Transverse colon (tissue), 4 donors: ENCODE measurements at regions not wholly inside any gene's neighbourhood (a gene's known extent, or its start where the extent isn't known, plus 50 kb on each side); places are given as distances from the start of the nearest gene placed in this dataset.

Source experiments
- DNase-seq: peaks from one replicate; pipeline ENCODE4 v3.0.0-alpha.2; 2019
- H3K27ac ChIP-seq, 4 donors: fragments of 200-600 bp; sonication (generic); 2 replicates each; pipeline ENCODE4 v1.5.1; 2016 to 2018; ENCODE audit warnings: inconsistent platforms in 4 of 4
- H3K27me3 ChIP-seq: fragments of 200-600 bp; sonication (generic); 2 replicates; pipeline ENCODE4 v1.5.1; 2017; ENCODE audit warnings: inconsistent platforms
- H3K36me3 ChIP-seq, 4 donors: fragments of 200-600 bp; sonication (generic); 2 replicates each; pipeline ENCODE4 v1.5.1; 2017 to 2019; ENCODE audit warnings: inconsistent platforms in 4 of 4
- H3K4me1 ChIP-seq, 4 donors: fragments of 200-600 bp; sonication (generic); 2 replicates each; pipeline ENCODE4 v1.5.1; 2017 to 2020; ENCODE audit warnings: inconsistent platforms in 4 of 4
- H3K4me3 ChIP-seq, 4 donors: fragments of 200-600 bp; sonication (generic); 1 replicate in 1 of 4; 2 replicates in 3 of 4; pipeline versions ENCODE4 v1.5.1 to v1.6.1; 2017 to 2019; ENCODE audit warnings: inconsistent platforms in 4 of 4
- H3K9me3 ChIP-seq, 2 donors: fragments of 200-600 bp; sonication (generic); 2 replicates each; pipeline ENCODE4 v1.5.1; 2017 to 2019; ENCODE audit warnings: inconsistent platforms in 2 of 2
- EP300 ChIP-seq: sonication (generic); formaldehyde crosslinking; IDR thresholded peaks from one replicate; pipeline ENCODE4 v1.6.1; 2017; ENCODE audit warnings: antibody characterized with exemption, low read depth
- POLR2A ChIP-seq: fragments of 450-650 bp; IDR thresholded peaks from one replicate; pipeline ENCODE4 v1.6.1; 2016; ENCODE audit warnings: antibody characterized with exemption, mild to moderate bottlenecking, moderate library complexity
- POLR2AphosphoS5 ChIP-seq, 3 donors: sonication (generic); formaldehyde crosslinking; IDR thresholded peaks; one replicate each; pipeline ENCODE4 v1.6.1; 2016; ENCODE audit warnings: antibody characterized with exemption in 3 of 3
- WGBS, 2 donors: methylation state at CpG; one replicate each; pipeline ENCODE4 v1.1.5; 2018; ENCODE audit warnings: low coverage in 1 of 2; 5-methylcytosine and 5-hydroxymethylcytosine counted together
- in situ Hi-C, 4 donors: fragments of 200-750 bp; cut with MboI; loops; one replicate each; pipeline versions ENCODE4 v1.15.0 to v1.15.1; 2017; ENCODE audit warnings: low sequenced_read_pairs in 3 of 4, low pct_ligation_motif_present in 1 of 4, low pct_unique_long_range_greater_than_20kb in 1 of 4
- intact Hi-C: fragments of 100-400 bp; cut with DNase I; formaldehyde crosslinking; loops from one replicate; pipeline ENCODE4 v1.15.1; 2023; ENCODE audit warnings: low total_unique reads
- TF ChIP-seq, protein P1 (sequence below), 5 experiments: fragments of 200-600 bp in 3 of 5; fragments of 450-650 bp in 2 of 5; sonication (generic) in 3 of 5; IDR thresholded peaks; 1 replicate in 2 of 5; 2 replicates in 3 of 5; pipeline ENCODE4 v1.5.1; 2016 to 2017; ENCODE audit warnings: antibody characterized with exemption in 5 of 5, inconsistent platforms in 3 of 5, mild to moderate bottlenecking in 2 of 5, moderate library complexity in 1 of 5

DNA sequence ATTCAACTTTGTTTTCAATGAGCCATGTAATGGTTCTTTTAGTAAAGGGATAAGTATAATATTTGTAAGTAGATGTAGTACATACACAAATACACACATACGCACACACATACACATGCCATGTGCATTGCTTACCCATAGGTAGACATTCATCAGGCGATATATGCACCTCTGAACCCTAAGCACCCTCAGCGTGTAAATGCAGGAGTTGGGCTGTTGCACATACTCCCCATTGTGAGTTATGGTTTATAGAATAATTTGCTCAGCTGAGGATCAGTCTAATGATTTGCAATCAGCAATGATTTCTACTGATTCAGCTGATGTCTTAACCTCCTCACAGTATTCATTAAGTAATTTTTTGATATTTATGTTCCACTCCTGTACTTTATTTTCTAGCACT, 217.6 kb upstream of the ETAA1 start:
- in situ Hi-C loops (no loop called here), intact Hi-C loops (no loop called here)
- Histone ChIP-seq H3K36me3 (no peaks in the 10 kb centered on the region), H3K9me3 (no peaks in the 10 kb centered on the region), H3K27ac (no peak overlapping the region), H3K27me3 (no peaks in the 10 kb centered on the region), H3K4me1 (no peaks in the 10 kb centered on the region), H3K4me3 (no peak overlapping the region)
- TF ChIP-seq, protein P1, sequence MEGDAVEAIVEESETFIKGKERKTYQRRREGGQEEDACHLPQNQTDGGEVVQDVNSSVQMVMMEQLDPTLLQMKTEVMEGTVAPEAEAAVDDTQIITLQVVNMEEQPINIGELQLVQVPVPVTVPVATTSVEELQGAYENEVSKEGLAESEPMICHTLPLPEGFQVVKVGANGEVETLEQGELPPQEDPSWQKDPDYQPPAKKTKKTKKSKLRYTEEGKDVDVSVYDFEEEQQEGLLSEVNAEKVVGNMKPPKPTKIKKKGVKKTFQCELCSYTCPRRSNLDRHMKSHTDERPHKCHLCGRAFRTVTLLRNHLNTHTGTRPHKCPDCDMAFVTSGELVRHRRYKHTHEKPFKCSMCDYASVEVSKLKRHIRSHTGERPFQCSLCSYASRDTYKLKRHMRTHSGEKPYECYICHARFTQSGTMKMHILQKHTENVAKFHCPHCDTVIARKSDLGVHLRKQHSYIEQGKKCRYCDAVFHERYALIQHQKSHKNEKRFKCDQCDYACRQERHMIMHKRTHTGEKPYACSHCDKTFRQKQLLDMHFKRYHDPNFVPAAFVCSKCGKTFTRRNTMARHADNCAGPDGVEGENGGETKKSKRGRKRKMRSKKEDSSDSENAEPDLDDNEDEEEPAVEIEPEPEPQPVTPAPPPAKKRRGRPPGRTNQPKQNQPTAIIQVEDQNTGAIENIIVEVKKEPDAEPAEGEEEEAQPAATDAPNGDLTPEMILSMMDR (IDR thresholded peaks at IDR 0.05), result no peak
- TF ChIP-seq POLR2A (no peak), EP300 (no peak), POLR2AphosphoS5 (IDR thresholded peaks at IDR 0.05) (no peak)
- WGBS, 2 donors, result 79 to 100% methylated on average over 3 of the region's 3 CpGs
- DNase-seq, result no peak

DNA sequence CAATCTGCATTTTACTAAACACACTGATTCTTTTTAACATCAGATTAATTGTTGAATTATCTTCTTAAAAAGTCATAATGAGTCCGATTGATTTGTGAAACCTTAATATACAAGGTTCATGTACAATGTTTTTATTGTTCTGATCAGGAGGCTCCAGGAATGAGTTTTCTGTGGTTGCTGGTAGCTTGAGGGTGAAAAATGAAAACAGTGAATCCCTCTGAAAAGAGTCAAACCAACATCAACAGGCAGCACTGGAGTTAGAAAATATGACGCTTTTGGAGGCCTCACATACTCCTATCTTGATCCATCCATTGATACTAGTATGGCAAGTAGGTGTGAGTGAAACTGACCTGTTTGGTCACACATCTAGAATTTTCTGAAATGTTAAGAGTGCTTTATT, 216.3 kb upstream of the ETAA1 start:
- intact Hi-C loops, result no loop called here
- H3K27ac ChIP-seq, result no peak overlapping the region
- DNase-seq, result no peak
- in situ Hi-C loops, result no loop called here
- WGBS, 2 donors, result 68% methylated on average over 2 of the region's 2 CpGs
- no peaks in the 10 kb centered on the region for H3K36me3 ChIP-seq
- H3K27me3 ChIP-seq, result no peaks in the 10 kb centered on the region
- no peaks in the 10 kb centered on the region for H3K9me3 ChIP-seq
- no peak for TF ChIP-seq POLR2A
- no peak for TF ChIP-seq POLR2AphosphoS5 (IDR thresholded peaks at IDR 0.05)
- TF ChIP-seq, protein P1 (IDR thresholded peaks at IDR 0.05), result no peak
- TF ChIP-seq EP300, result no peak
- H3K4me3 ChIP-seq, result no peak overlapping the region
- no peaks in the 10 kb centered on the region for H3K4me1 ChIP-seq

DNA sequence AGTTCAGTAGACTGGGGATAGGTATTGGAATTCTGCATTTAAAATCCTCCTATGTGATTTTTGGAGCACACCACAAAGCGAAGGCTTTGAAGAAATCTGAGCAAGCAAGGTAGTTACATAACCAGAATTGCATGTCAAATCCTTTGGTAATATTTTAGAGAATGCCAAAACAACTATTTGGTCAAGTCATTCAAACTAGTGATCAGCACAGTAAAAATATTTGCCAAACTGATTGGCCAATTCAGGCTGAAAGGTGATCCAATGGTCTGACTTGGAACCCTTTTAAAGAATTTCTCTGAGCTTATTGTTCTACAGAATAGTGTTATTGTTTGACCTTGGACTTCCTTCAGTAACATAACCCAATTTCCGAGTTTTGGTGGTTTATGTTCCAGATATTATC, 214.2 kb upstream of the ETAA1 start:
- H3K4me3 ChIP-seq, result no peak overlapping the region
- no peak for DNase-seq
- no peak overlapping the region for H3K27ac ChIP-seq
- TF ChIP-seq, protein P1 (IDR thresholded peaks at IDR 0.05), result no peak
- TF ChIP-seq EP300 (no peak), POLR2A (no peak), POLR2AphosphoS5 (IDR thresholded peaks at IDR 0.05) (no peak)
- no peaks in the 10 kb centered on the region for H3K9me3 ChIP-seq
- intact Hi-C loops, result no loop called here
- no peaks in the 10 kb centered on the region for H3K27me3 ChIP-seq
- no peaks in the 10 kb centered on the region for H3K36me3 ChIP-seq
- no peaks in the 10 kb centered on the region for H3K4me1 ChIP-seq
- in situ Hi-C loops, result no loop called here
- WGBS, 2 donors, result 56 to 63% methylated on average over 2 of the region's 2 CpGs

DNA sequence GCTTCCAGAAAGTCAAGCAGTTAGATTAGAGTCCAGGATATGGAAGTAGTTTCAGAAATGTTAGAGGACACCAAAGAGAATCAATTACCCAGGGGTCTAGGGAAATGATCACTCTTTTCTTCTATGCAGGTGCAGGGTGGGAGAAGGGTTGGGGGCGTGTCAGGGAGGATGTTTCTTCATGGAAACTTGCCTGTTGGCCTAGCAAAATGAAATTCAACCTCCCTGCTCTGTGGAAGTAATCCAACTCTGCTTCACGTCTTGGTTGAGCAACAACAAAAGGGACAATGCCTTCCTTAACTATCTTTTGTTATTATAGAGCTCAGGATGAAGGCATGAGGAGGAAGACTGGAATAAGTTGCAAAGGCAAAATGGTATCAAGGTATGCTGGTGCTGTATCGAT, 210.8 kb upstream of the ETAA1 start:
- DNase-seq, result no peak
- intact Hi-C loops, result no loop called here
- TF ChIP-seq, protein P1 (IDR thresholded peaks at IDR 0.05), result no peak
- no peak for TF ChIP-seq EP300
- TF ChIP-seq POLR2A, result no peak
- TF ChIP-seq POLR2AphosphoS5 (IDR thresholded peaks at IDR 0.05), result no peak
- Histone ChIP-seq H3K27me3 (no peaks in the 10 kb centered on the region), H3K9me3 (no peaks in the 10 kb centered on the region), H3K4me1 (no peaks in the 10 kb centered on the region), H3K27ac (no peak overlapping the region), H3K4me3 (no peak overlapping the region), H3K36me3 (no peaks in the 10 kb centered on the region)
- in situ Hi-C loops, result no loop called here
- 46 to 69% methylated on average over 2 to 3 of the region's 3 CpGs for WGBS, 2 donors
